Retinal pigment epithelial cell (primary cell): ENCODE measurements at regions not wholly inside any gene's neighbourhood (a gene's known extent, or its start where the extent isn't known, plus 50 kb on each side); places are given as distances from the start of the nearest gene placed in this dataset.
"Not testable (repeated sequence)": the region's sequence is repeated elsewhere in the genome, so short reads cannot be mapped to it uniquely, and the experiment has no call there.

Source experiments
- DNase-seq: peaks from one replicate; pipeline ENCODE4 v3.0.0-alpha.2; 2010; ENCODE audit warnings: low read depth
- H3K4me3 ChIP-seq: 2 replicates; pipeline ENCODE4 v1.5.1; 2011; ENCODE audit warnings: mild to moderate bottlenecking, low read length, control low read depth, moderate library complexity
- CTCF ChIP-seq: conservative IDR thresholded peaks from 2 replicates; pipeline ENCODE4 v1.5.1; 2011; ENCODE audit warnings: low read depth, low read length, control low read depth, inconsistent platforms

GRCh38 chr9:73095425-73095824 lies 56.2 kb upstream of the ANXA1 start:
- no peak for DNase-seq
- H3K4me3 ChIP-seq, result no peak overlapping the region
- TF ChIP-seq CTCF, result no peak

- no peak overlapping the region for H3K4me3 ChIP-seq
Observed at GRCh38 chr9:73093740-73094379, 57.8 kb upstream of the ANXA1 start.

GRCh38 chr9:73093016-73093739 lies 58.5 kb upstream of the ANXA1 start:
- DNase-seq, result no peak
- TF ChIP-seq CTCF, result no peak
- no peak overlapping the region for H3K4me3 ChIP-seq

More at GRCh38 chr9:73093740-73094379, 57.8 kb upstream of the ANXA1 start:
- no peak for DNase-seq
- TF ChIP-seq CTCF, result no peak

- TF ChIP-seq CTCF, result no peak
Observed at GRCh38 chr9:73091909-73092308, 59.8 kb upstream of the ANXA1 start.

GRCh38 chr9:73090214-73090613 lies 61.5 kb upstream of the ANXA1 start:
- no peak overlapping the region for H3K4me3 ChIP-seq
- TF ChIP-seq CTCF, result no peak
- no peak for DNase-seq

More at GRCh38 chr9:73091909-73092308, 59.8 kb upstream of the ANXA1 start:
- DNase-seq, result no peak
- no peak overlapping the region for H3K4me3 ChIP-seq

- no peak for DNase-seq
- H3K4me3 ChIP-seq, result no peak overlapping the region
- TF ChIP-seq CTCF, result no peak
Observed at GRCh38 chr9:73089304-73089985, 62.2 kb upstream of the ANXA1 start.

- not testable (repeated sequence) for H3K4me3 ChIP-seq, DNase-seq
Observed at GRCh38 chr9:73087876-73088275, 63.8 kb upstream of the ANXA1 start.
